Endothelial cell of umbilical vein (primary cell): ENCODE measurements at regions not wholly inside any gene's neighbourhood (a gene's known extent, or its start where the extent isn't known, plus 50 kb on each side); places are given as distances from the start of the nearest gene placed in this dataset.

ENCODE experiments used
- BruUV-seq: library from RNA; stranded (reverse); fragments of 400-500 nt; replicated peaks from 2 replicates; lab custom pipeline; 2021; lab: Mats Ljungman, UMichigan
- CTCF ChIA-PET: fragments of 300-600, 350-600 bp; sonication (Branson Sonifier 250); formaldehyde crosslinking; loops from one replicate; lab custom pipeline; 2021; ENCODE audit warnings: antibody characterized with exemption, inconsistent platforms; lab: Charles Lee
- POLR2A ChIA-PET: fragments of 300-600, 350-600 bp; sonication (Branson Sonifier 250); formaldehyde crosslinking; loops from one replicate; lab custom pipeline; 2021; ENCODE audit warnings: antibody characterized with exemption, inconsistent platforms; lab: Charles Lee
- DNase-seq: peaks from one replicate; pipeline ENCODE4 v3.0.0-alpha.2; 2011; ENCODE audit warnings: low read depth, low spot score
- FAIRE-seq: peaks from 2 replicates; lab custom pipeline; 2011; peaks lifted over from hg19 to GRCh38; lab: Jason Lieb, UNC
- H2AFZ ChIP-seq: 2 replicates; pipeline ENCODE4 v1.6.0; 2012; ENCODE audit warnings: low read depth, low read length, control low read depth, inconsistent platforms
- H3K27ac ChIP-seq: 2 replicates; pipeline ENCODE4 v1.5.1; 2011; ENCODE audit warnings: low read depth, mild to moderate bottlenecking, control low read depth, low read length, moderate library complexity; ENCODE audit not compliant: insufficient read depth
- H3K27me3 ChIP-seq, 2 experiments: 2 replicates each; pipeline versions ENCODE4 v1.6.0 to v1.6.1; 2011; ENCODE audit warnings: low read length in 2 of 2, mixed read lengths in 1 of 2; ENCODE audit not compliant: control insufficient read depth in 2 of 2, insufficient read depth in 2 of 2
- H3K36me3 ChIP-seq, 2 experiments: 2 replicates in 1 of 2; 3 replicates in 1 of 2; pipeline ENCODE4 v1.5.1; 2011; ENCODE audit warnings: low read length in 2 of 2, mild to moderate bottlenecking in 1 of 2, moderate library complexity in 1 of 2; ENCODE audit not compliant: control insufficient read depth in 2 of 2, insufficient read depth in 2 of 2; ENCODE audit errors: extremely low read depth in 1 of 2
- H3K4me1 ChIP-seq: 3 replicates; pipeline ENCODE4 v1.5.1; 2011; ENCODE audit warnings: mild to moderate bottlenecking, low read length; ENCODE audit not compliant: control insufficient read depth, insufficient read depth; ENCODE audit errors: extremely low read depth
- H3K4me2 ChIP-seq: 2 replicates; pipeline ENCODE4 v1.6.1; 2011; ENCODE audit warnings: low read length, control low read depth, mixed read lengths; ENCODE audit not compliant: insufficient read depth
- H3K4me3 ChIP-seq, 3 experiments: fragments of 200-600 bp in 1 of 3; sonication (generic), shearing (Covaris generic) in 1 of 3; replicated peaks in 1 of 3; 2 replicates each; pipeline ENCODE4 v1.5.1; 2011 to 2016; ENCODE audit warnings: control low read depth in 3 of 3, low read length in 3 of 3, mild to moderate bottlenecking in 2 of 3, inconsistent platforms in 1 of 3, low read depth in 1 of 3, moderate library complexity in 1 of 3; ENCODE audit not compliant: insufficient read depth in 1 of 3
- H3K79me2 ChIP-seq: 2 replicates; pipeline ENCODE4 v1.6.0; 2012; ENCODE audit warnings: low read length, inconsistent platforms; ENCODE audit not compliant: control insufficient read depth, insufficient read depth
- H3K9ac ChIP-seq: replicated peaks from 2 replicates; pipeline ENCODE3; 2011; ENCODE audit warnings: low read length, control low read depth; ENCODE audit not compliant: insufficient read depth; ENCODE audit errors: extremely low read depth
- H3K9me1 ChIP-seq: replicated peaks from 3 replicates; pipeline ENCODE4 v1.6.0; 2011; ENCODE audit warnings: mild to moderate bottlenecking, low read length; ENCODE audit not compliant: control insufficient read depth, insufficient read depth; ENCODE audit errors: extremely low read depth
- H3K9me3 ChIP-seq: replicated peaks from 2 replicates; pipeline ENCODE4 v1.5.1; 2012; ENCODE audit warnings: low read length, inconsistent platforms; ENCODE audit not compliant: control insufficient read depth, insufficient read depth
- H4K20me1 ChIP-seq: replicated peaks from 2 replicates; pipeline ENCODE3; 2011; ENCODE audit warnings: mild to moderate bottlenecking, low read length; ENCODE audit not compliant: control insufficient read depth, insufficient read depth; ENCODE audit errors: extremely low read depth
- EZH2 ChIP-seq: IDR thresholded peaks from 2 replicates; pipeline ENCODE4 v1.6.1; 2012; ENCODE audit warnings: borderline replicate concordance, low read depth, mild to moderate bottlenecking, moderate library complexity, low read length, inconsistent platforms; ENCODE audit not compliant: severe bottlenecking
- FOS ChIP-seq: IDR thresholded peaks from 2 replicates; pipeline ENCODE4 v1.6.1; 2011; ENCODE audit warnings: mild to moderate bottlenecking, low read length, moderate library complexity, borderline replicate concordance; ENCODE audit not compliant: insufficient read depth
- GATA2 ChIP-seq: IDR thresholded peaks from 2 replicates; pipeline ENCODE4 v1.7.0; 2011; ENCODE audit warnings: low read depth, mild to moderate bottlenecking, moderate library complexity, mixed read lengths, low read length; ENCODE audit not compliant: insufficient read length, insufficient read depth
- JUN ChIP-seq: IDR thresholded peaks from 2 replicates; pipeline ENCODE4 v1.6.1; 2011; ENCODE audit warnings: borderline replicate concordance, low read depth; ENCODE audit not compliant: insufficient read length, insufficient read depth
- MYC ChIP-seq: IDR thresholded peaks from one replicate; pipeline ENCODE4 v1.6.1; 2011; ENCODE audit warnings: mild to moderate bottlenecking, low read depth, low read length
- POLR2A ChIP-seq: IDR thresholded peaks from 2 replicates; pipeline ENCODE4 v1.6.1; 2012; ENCODE audit warnings: low read depth, mild to moderate bottlenecking, control low read depth, low read length
- POLR2AphosphoS5 ChIP-seq: IDR thresholded peaks from 2 replicates; pipeline ENCODE4 v1.6.1; 2012; ENCODE audit warnings: low read depth, mild to moderate bottlenecking, control low read depth, low read length, moderate library complexity; ENCODE audit not compliant: insufficient read depth
- dilution Hi-C: fragments of 300-500 bp; cut with MboI; formaldehyde crosslinking; loops from one replicate; pipeline ENCODE4 v1.15.0; 2019; ENCODE audit warnings: low sequenced_read_pairs; ENCODE audit not compliant: extremely low pct_ligation_motif_present
- intact Hi-C: fragments of 100-400 bp; cut with micrococcal nuclease; formaldehyde crosslinking; loops from one replicate; pipeline ENCODE4 v1.10.0; 2022
- TF ChIP-seq, protein P1 (sequence below), 2 donors: IDR thresholded peaks; 1 replicate in 1 of 2; 2 replicates in 1 of 2; pipeline ENCODE4 v1.5.1; 2011; ENCODE audit warnings: low read length in 2 of 2, mild to moderate bottlenecking in 2 of 2, moderate library complexity in 2 of 2, control low read depth in 1 of 2, inconsistent platforms in 1 of 2, low read depth in 1 of 2; ENCODE audit not compliant: insufficient read depth in 1 of 2; ENCODE audit errors: extremely low read depth in 1 of 2
- TF ChIP-seq, protein P2 (sequence below): IDR thresholded peaks from 2 replicates; pipeline ENCODE4 v1.6.1; 2011; ENCODE audit not compliant: insufficient read depth, insufficient read length

DNA sequence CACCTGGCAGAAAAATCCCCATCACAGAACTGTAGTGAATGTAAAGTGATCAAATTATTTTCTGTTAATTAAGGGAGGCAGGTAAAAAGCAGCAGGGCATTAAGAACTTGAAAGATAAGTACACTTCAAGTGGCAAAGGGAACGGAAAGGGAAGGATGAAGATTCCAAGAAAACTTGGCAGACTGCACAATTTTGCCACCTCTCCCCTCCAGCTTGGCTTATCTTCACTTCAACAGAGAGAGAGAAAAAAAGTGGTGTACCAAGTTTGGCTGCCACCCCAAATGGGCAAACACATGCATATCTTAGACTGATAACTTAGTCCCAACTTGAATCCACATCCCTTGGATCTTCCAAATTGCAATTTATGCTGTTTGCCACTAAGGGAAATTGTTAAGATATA, 598.1 kb upstream of the ACTRT1 start:
- Histone ChIP-seq H3K9me1 (no peaks in the 10 kb centered on the region), H3K9ac (no peak overlapping the region), H3K36me3 (no peaks in the 10 kb centered on the region), H3K4me2 (no peak overlapping the region), H3K27me3 (no peaks in the 10 kb centered on the region), H3K9me3 (no peaks in the 10 kb centered on the region), H4K20me1 (no peaks in the 10 kb centered on the region), H3K4me3 (no peak overlapping the region), H3K4me1 (no peaks in the 10 kb centered on the region), H3K27ac (no peak overlapping the region), H2AFZ (no peak overlapping the region), H3K79me2 (no peaks in the 10 kb centered on the region)
- no TSS peak for BruUV-seq
- ChIA-PET POLR2A (no interaction called here), CTCF (no interaction called here)
- TF ChIP-seq MYC (no peak), POLR2A (no peak)
- TF ChIP-seq, protein P1, sequence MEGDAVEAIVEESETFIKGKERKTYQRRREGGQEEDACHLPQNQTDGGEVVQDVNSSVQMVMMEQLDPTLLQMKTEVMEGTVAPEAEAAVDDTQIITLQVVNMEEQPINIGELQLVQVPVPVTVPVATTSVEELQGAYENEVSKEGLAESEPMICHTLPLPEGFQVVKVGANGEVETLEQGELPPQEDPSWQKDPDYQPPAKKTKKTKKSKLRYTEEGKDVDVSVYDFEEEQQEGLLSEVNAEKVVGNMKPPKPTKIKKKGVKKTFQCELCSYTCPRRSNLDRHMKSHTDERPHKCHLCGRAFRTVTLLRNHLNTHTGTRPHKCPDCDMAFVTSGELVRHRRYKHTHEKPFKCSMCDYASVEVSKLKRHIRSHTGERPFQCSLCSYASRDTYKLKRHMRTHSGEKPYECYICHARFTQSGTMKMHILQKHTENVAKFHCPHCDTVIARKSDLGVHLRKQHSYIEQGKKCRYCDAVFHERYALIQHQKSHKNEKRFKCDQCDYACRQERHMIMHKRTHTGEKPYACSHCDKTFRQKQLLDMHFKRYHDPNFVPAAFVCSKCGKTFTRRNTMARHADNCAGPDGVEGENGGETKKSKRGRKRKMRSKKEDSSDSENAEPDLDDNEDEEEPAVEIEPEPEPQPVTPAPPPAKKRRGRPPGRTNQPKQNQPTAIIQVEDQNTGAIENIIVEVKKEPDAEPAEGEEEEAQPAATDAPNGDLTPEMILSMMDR (IDR thresholded peaks at IDR 0.05; ENCODE audit: extremely low read depth in 1 of 2, insufficient read depth in 1 of 2, low read depth in 1 of 2, low read length in 2 of 2), result no peak
- DNase-seq, result no peak
- FAIRE-seq, result no peak
- dilution Hi-C loops, result no loop called here
- intact Hi-C loops, result no loop called here

DNA sequence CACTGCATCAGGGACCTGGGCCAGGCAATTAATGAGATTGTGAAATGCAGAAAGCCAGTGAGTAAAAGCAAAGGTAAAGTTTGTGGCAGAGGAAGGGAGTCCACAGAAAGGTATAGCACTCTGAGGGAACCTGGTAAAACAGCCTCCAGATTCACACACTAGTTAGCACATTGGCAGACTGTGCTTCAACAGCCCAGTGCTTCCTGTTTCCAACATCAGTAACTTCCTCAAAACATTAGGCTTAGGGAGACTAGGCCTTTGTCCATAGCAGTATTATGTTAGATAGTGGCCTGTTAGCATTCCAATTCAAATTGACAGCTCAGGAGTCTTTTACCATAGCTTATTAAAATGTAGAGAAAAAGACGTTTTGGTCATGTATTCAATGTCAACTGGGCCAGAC, 582.6 kb upstream of the ACTRT1 start:
- Histone ChIP-seq H3K9me3 (no peaks in the 10 kb centered on the region), H3K4me3 (no peak overlapping the region), H3K27ac (no peak overlapping the region), H3K27me3 (no peaks in the 10 kb centered on the region), H3K36me3 (no peaks in the 10 kb centered on the region), H4K20me1 (no peaks in the 10 kb centered on the region), H3K9me1 (no peaks in the 10 kb centered on the region), H2AFZ (no peak overlapping the region), H3K79me2 (no peaks in the 10 kb centered on the region), H3K4me1 (no peaks in the 10 kb centered on the region), H3K9ac (no peak overlapping the region), H3K4me2 (no peak overlapping the region)
- ChIA-PET CTCF (no interaction called here), POLR2A (no interaction called here)
- TF ChIP-seq POLR2A (no peak), MYC (no peak), POLR2AphosphoS5 (no peak), FOS (no peak), JUN (no peak), EZH2 (no peak), GATA2 (no peak)
- TF ChIP-seq, protein P2, sequence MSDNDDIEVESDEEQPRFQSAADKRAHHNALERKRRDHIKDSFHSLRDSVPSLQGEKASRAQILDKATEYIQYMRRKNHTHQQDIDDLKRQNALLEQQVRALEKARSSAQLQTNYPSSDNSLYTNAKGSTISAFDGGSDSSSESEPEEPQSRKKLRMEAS, result no peak
- TF ChIP-seq, protein P1 (IDR thresholded peaks at IDR 0.05; ENCODE audit: extremely low read depth in 1 of 2, insufficient read depth in 1 of 2, low read depth in 1 of 2, low read length in 2 of 2), result no peak
- intact Hi-C loops, result no loop called here
- dilution Hi-C loops, result no loop called here
- DNase-seq, result no peak
- no peak for FAIRE-seq
- no TSS peak for BruUV-seq
